Ishikawa (cell line): ENCODE measurements at regions not wholly inside any gene's neighbourhood (a gene's known extent, or its start where the extent isn't known, plus 50 kb on each side); places are given as distances from the start of the nearest gene placed in this dataset.

Experiments used
- CEBPB ChIP-seq: IDR thresholded peaks from 2 replicates; pipeline ENCODE4 v1.6.1; 2012
- RAD21 ChIP-seq: IDR thresholded peaks from 2 replicates; pipeline ENCODE4 v1.6.1; 2012; ENCODE audit warnings: low read depth
- TAF1 ChIP-seq: IDR thresholded peaks from 2 replicates; pipeline ENCODE4 v1.6.1; 2012; ENCODE audit warnings: low read depth, mild to moderate bottlenecking
- TEAD4 ChIP-seq: IDR thresholded peaks from 2 replicates; pipeline ENCODE4 v1.6.1; 2012
- TF ChIP-seq, protein P1 (sequence below): IDR thresholded peaks from 2 replicates; pipeline ENCODE4 v1.6.1; 2012
- TF ChIP-seq, protein P2 (sequence below): IDR thresholded peaks from 2 replicates; pipeline ENCODE4 v1.6.1; 2012; ENCODE audit warnings: low read depth, mild to moderate bottlenecking

DNA sequence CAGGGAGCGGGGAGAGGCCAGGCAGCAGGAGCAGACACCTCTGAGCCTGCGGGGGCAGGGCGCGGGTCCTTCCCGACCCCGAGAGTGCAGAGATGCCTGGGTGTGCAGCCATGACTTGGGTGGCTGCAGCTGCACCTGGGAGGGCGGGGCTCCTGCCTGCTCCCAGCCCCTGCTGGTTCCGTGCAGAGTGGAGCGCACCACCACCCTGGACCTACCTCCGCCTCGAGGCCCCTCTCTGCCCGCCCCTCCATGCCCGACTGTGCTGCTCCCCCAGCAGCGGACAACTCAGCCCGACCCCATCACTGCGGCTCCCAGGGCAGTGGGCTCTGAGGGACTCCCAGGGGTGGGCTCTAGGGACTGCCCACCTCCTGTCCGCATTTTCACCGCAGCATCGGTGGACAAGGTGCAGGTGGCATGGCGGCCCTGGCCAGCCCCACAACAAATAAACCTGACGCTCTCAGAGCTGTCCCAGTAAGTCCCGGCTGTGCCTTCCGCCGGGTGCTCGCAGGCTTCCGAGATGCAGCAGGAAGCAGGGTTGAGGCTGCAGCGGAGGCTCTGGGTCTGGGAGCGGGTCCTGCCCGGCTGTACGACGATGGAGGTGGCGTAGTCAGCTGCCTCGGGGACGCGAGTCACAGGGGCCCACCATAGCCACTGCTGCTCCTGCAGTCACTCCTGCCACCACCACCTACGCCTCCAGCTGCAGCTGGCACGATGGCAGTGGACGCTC, 392.0 kb upstream of the CCDC196 start:
- TF ChIP-seq TEAD4, result no peak
- no peak for TF ChIP-seq CEBPB
- no peak for TF ChIP-seq RAD21
- no peak for TF ChIP-seq TAF1
- TF ChIP-seq, protein P1, sequence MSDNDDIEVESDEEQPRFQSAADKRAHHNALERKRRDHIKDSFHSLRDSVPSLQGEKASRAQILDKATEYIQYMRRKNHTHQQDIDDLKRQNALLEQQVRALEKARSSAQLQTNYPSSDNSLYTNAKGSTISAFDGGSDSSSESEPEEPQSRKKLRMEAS, result no peak
- TF ChIP-seq, protein P2, sequence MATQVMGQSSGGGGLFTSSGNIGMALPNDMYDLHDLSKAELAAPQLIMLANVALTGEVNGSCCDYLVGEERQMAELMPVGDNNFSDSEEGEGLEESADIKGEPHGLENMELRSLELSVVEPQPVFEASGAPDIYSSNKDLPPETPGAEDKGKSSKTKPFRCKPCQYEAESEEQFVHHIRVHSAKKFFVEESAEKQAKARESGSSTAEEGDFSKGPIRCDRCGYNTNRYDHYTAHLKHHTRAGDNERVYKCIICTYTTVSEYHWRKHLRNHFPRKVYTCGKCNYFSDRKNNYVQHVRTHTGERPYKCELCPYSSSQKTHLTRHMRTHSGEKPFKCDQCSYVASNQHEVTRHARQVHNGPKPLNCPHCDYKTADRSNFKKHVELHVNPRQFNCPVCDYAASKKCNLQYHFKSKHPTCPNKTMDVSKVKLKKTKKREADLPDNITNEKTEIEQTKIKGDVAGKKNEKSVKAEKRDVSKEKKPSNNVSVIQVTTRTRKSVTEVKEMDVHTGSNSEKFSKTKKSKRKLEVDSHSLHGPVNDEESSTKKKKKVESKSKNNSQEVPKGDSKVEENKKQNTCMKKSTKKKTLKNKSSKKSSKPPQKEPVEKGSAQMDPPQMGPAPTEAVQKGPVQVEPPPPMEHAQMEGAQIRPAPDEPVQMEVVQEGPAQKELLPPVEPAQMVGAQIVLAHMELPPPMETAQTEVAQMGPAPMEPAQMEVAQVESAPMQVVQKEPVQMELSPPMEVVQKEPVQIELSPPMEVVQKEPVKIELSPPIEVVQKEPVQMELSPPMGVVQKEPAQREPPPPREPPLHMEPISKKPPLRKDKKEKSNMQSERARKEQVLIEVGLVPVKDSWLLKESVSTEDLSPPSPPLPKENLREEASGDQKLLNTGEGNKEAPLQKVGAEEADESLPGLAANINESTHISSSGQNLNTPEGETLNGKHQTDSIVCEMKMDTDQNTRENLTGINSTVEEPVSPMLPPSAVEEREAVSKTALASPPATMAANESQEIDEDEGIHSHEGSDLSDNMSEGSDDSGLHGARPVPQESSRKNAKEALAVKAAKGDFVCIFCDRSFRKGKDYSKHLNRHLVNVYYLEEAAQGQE, result no peak
